ENCODE measurements at regions not wholly inside any gene's neighbourhood (a gene's known extent, or its start where the extent isn't known, plus 50 kb on each side); places are given as distances from the start of the nearest gene placed in this dataset.

GRCh38 chr2:14715600-14715999 lies 83.1 kb downstream of the LRATD1 start:
- POLR2A ChIA-PET: no interaction called here
- Mint-ChIP-seq H3K4me1 (ENCODE audit: insufficient read depth, unreplicated experiment) (peaks cover 4% of the 10 kb centered on the region), H3K9me3 (ENCODE audit: unreplicated experiment) (no peaks in the 10 kb centered on the region), H3K27ac (ENCODE audit: low read depth, unreplicated experiment) (no peak overlapping the region), H3K36me3 (ENCODE audit: insufficient read depth, unreplicated experiment) (no peaks in the 10 kb centered on the region), H3K4me3 (ENCODE audit: unreplicated experiment) (no peak overlapping the region), H3K27me3 (ENCODE audit: insufficient read depth, unreplicated experiment) (no peaks in the 10 kb centered on the region)
- no peak for DNase-seq (ENCODE audit: unreplicated experiment)
- intact Hi-C loops (cut with micrococcal nuclease): no loop called here
- BruUV-seq (replicated peaks): no TSS peak
- CTCF ChIA-PET: no interaction called here
- no peak for TF ChIP-seq CTCF (IDR thresholded peaks at IDR 0.05; ENCODE audit: unreplicated experiment)

- Mint-ChIP-seq H3K27me3 (ENCODE audit: insufficient read depth, unreplicated experiment) (no peaks in the 10 kb centered on the region), H3K27ac (ENCODE audit: low read depth, unreplicated experiment) (no peak overlapping the region), H3K9me3 (ENCODE audit: unreplicated experiment) (no peaks in the 10 kb centered on the region), H3K4me3 (ENCODE audit: unreplicated experiment) (no peak overlapping the region), H3K36me3 (ENCODE audit: insufficient read depth, unreplicated experiment) (no peaks in the 10 kb centered on the region), H3K4me1 (ENCODE audit: insufficient read depth, unreplicated experiment) (peaks cover 4% of the 10 kb centered on the region)
- DNase-seq (ENCODE audit: unreplicated experiment): no peak
- CTCF ChIA-PET: interaction anchor here (0.5 kb wide), 1 partner anchor 391 kb away, joined by 3 read pairs; no protein-coding TSS in a partner anchor
- BruUV-seq (replicated peaks): no TSS peak
- no peak for TF ChIP-seq CTCF (IDR thresholded peaks at IDR 0.05; ENCODE audit: unreplicated experiment)
- POLR2A ChIA-PET: no interaction called here
- intact Hi-C loops (cut with micrococcal nuclease): no loop called here
Observed at GRCh38 chr2:14716319-14716718, 83.8 kb downstream of the LRATD1 start.

GRCh38 chr2:14717131-14717530 lies 84.6 kb downstream of the LRATD1 start:
- intact Hi-C loops (cut with micrococcal nuclease): no loop called here
- CTCF ChIA-PET: interaction anchor here (0.6 kb wide), 1 partner anchor 515 kb away, joined by 4 read pairs; no protein-coding TSS in a partner anchor
- TF ChIP-seq CTCF (IDR thresholded peaks at IDR 0.05; ENCODE audit: unreplicated experiment): no peak
- peaks cover 4% of the 10 kb centered on the region for H3K4me1 Mint-ChIP-seq (ENCODE audit: insufficient read depth, unreplicated experiment)
- no peak overlapping the region for H3K27ac Mint-ChIP-seq (ENCODE audit: low read depth, unreplicated experiment)
- DNase-seq (ENCODE audit: unreplicated experiment): no peak
- POLR2A ChIA-PET: no interaction called here
- no peaks in the 10 kb centered on the region for H3K36me3 Mint-ChIP-seq (ENCODE audit: insufficient read depth, unreplicated experiment)
- no peak overlapping the region for H3K4me3 Mint-ChIP-seq (ENCODE audit: unreplicated experiment)
- no TSS peak for BruUV-seq (replicated peaks)
- no peaks in the 10 kb centered on the region for H3K27me3 Mint-ChIP-seq (ENCODE audit: insufficient read depth, unreplicated experiment)
- H3K9me3 Mint-ChIP-seq (ENCODE audit: unreplicated experiment): no peaks in the 10 kb centered on the region

GRCh38 chr2:14720319-14720718 lies 87.8 kb downstream of the LRATD1 start:
- Mint-ChIP-seq H3K27ac (ENCODE audit: low read depth, unreplicated experiment) (no peak overlapping the region), H3K4me3 (ENCODE audit: unreplicated experiment) (no peak overlapping the region), H3K27me3 (ENCODE audit: insufficient read depth, unreplicated experiment) (no peaks in the 10 kb centered on the region), H3K4me1 (ENCODE audit: insufficient read depth, unreplicated experiment) (peaks cover 4% of the 10 kb centered on the region), H3K9me3 (ENCODE audit: unreplicated experiment) (no peaks in the 10 kb centered on the region), H3K36me3 (ENCODE audit: insufficient read depth, unreplicated experiment) (no peaks in the 10 kb centered on the region)
- DNase-seq (ENCODE audit: unreplicated experiment): peak; percentile 51
- ChIA-PET CTCF (no interaction called here), POLR2A (no interaction called here)
- intact Hi-C loops (cut with micrococcal nuclease): no loop called here
- TF ChIP-seq CTCF (IDR thresholded peaks at IDR 0.05; ENCODE audit: unreplicated experiment): no peak
- BruUV-seq (replicated peaks): no TSS peak
